ENCODE measurements at regions not wholly inside any gene's neighbourhood (a gene's known extent, or its start where the extent isn't known, plus 50 kb on each side); places are given as distances from the start of the nearest gene placed in this dataset.

GRCh38 chr11:16430674-16431073, 74.3 kb upstream of the SOX6 start:
- no peak for DNase-seq

GRCh38 chr11:16421826-16422225, 65.5 kb upstream of the SOX6 start:
- no peak for DNase-seq

GRCh38 chr11:16418428-16419097, 62.2 kb upstream of the SOX6 start:
- no peak for DNase-seq

GRCh38 chr11:16412525-16413172, 56.3 kb upstream of the SOX6 start:
- DNase-seq: no peak

- no peak for DNase-seq
Measured at GRCh38 chr11:16410479-16410878, 54.1 kb upstream of the SOX6 start.

- no peak for DNase-seq
Measured at GRCh38 chr11:16408619-16409018, 52.3 kb upstream of the SOX6 start.

- DNase-seq: no peak
Measured at GRCh38 chr11:16406226-16406625, 49.9 kb upstream of the SOX6 start.
